Small intestine (tissue), 7 donors: ENCODE measurements at regions not wholly inside any gene's neighbourhood (a gene's known extent, or its start where the extent isn't known, plus 50 kb on each side); places are given as distances from the start of the nearest gene placed in this dataset.

Experiments
- DNase-seq, 2 donors: peaks; one replicate each; pipeline versions ENCODE4 v3.0.0 to v3.0.0-alpha.2; 2013
- FAIRE-seq: peaks from 2 replicates; lab custom pipeline; 2012; peaks lifted over from hg19 to GRCh38; lab: Jason Lieb, UNC
- H3K27ac ChIP-seq, 3 donors: one replicate each; pipeline ENCODE4 v1.5.1; 2013; ENCODE audit warnings: low read length in 2 of 3, mild to moderate bottlenecking in 2 of 3, control low read depth in 1 of 3, inconsistent platforms in 1 of 3, low read depth in 1 of 3, moderate library complexity in 1 of 3
- H3K27me3 ChIP-seq, 3 donors: one replicate each; pipeline ENCODE4 v1.6.1; 2013; ENCODE audit warnings: low read length in 3 of 3, inconsistent platforms in 1 of 3; ENCODE audit not compliant: control insufficient read depth in 3 of 3, insufficient read depth in 3 of 3
- H3K36me3 ChIP-seq, 3 donors: one replicate each; pipeline ENCODE4 v1.6.1; 2013; ENCODE audit warnings: low read length in 3 of 3, inconsistent platforms in 1 of 3, low read depth in 1 of 3, mild to moderate bottlenecking in 1 of 3, moderate library complexity in 1 of 3; ENCODE audit not compliant: control insufficient read depth in 3 of 3, insufficient read depth in 2 of 3
- H3K4me1 ChIP-seq, 3 donors: one replicate each; pipeline ENCODE4 v1.6.1; 2013; ENCODE audit warnings: low read length in 2 of 3, inconsistent platforms in 1 of 3, low read depth in 1 of 3, mild to moderate bottlenecking in 1 of 3, moderate library complexity in 1 of 3; ENCODE audit not compliant: control insufficient read depth in 3 of 3, insufficient read depth in 2 of 3
- H3K4me3 ChIP-seq, 3 donors: one replicate each; pipeline ENCODE4 v1.5.1; 2013; ENCODE audit warnings: low read length in 3 of 3, control low read depth in 1 of 3, inconsistent platforms in 1 of 3, low read depth in 1 of 3, mild to moderate bottlenecking in 1 of 3, moderate library complexity in 1 of 3
- H3K9me3 ChIP-seq, 2 donors: one replicate each; pipeline ENCODE4 v1.6.1; 2013; ENCODE audit warnings: low read depth in 1 of 2, low read length in 1 of 2; ENCODE audit not compliant: control insufficient read depth in 2 of 2, insufficient read depth in 1 of 2
- WGBS, 3 donors: extraction: QIAGEN DNeasy Blood & Tissue Kit; methylation state at CpG; one replicate each; pipeline ENCODE4 v1.1.7; 2013; 5-methylcytosine and 5-hydroxymethylcytosine counted together
- donor health status: healthy with polysubstance abuse.
- donor health status: control.
- donor health status: control.
- donor health status: Bipolar disorder and iron deficiency.
- donor health status: healthy.

- WGBS, 3 donors: 83% methylated on average over 11 of the region's 11 CpGs
- Histone ChIP-seq H3K27me3 (no peaks in the 10 kb centered on the region), H3K4me1 (peaks cover 0 to 31% (median 2%) of the 10 kb centered on the region in 3 donors), H3K4me3 (no peak overlapping the region), H3K36me3 (no peaks in the 10 kb centered on the region), H3K27ac (no peak overlapping the region), H3K9me3 (no peaks in the 10 kb centered on the region)
- FAIRE-seq (no peak), DNase-seq (no peak)
These were observed 70.0 kb upstream of the BICD1 start for GRCh38 chr12:32036477-32037263.

- Histone ChIP-seq H3K4me3 (no peak overlapping the region), H3K36me3 (no peaks in the 10 kb centered on the region), H3K4me1 (peaks cover 0 to 9% (median 0%) of the 10 kb centered on the region in 3 donors), H3K27ac (no peak overlapping the region), H3K27me3 (no peaks in the 10 kb centered on the region), H3K9me3 (peaks cover 2 to 25% of the 10 kb centered on the region in 2 donors)
- DNase-seq (no peak), FAIRE-seq (no peak)
- 58 to 83% (median 81%) methylated on average over 9 of the region's 9 CpGs for WGBS, 3 donors
These were observed 67.3 kb upstream of the BICD1 start for GRCh38 chr12:32039347-32039746.

GRCh38 chr12:32039917-32040575 is 66.6 kb upstream of the BICD1 start:
- no peak for FAIRE-seq
- 47 to 63% (median 59%) methylated on average over 6 of the region's 6 CpGs for WGBS, 3 donors

GRCh38 chr12:32043928-32044549 is 62.6 kb upstream of the BICD1 start:
- WGBS, 3 donors: 79 to 86% (median 84%) methylated on average over 9 of the region's 9 CpGs
- Histone ChIP-seq H3K9me3 (peaks cover 2 to 30% of the 10 kb centered on the region in 2 donors), H3K27ac (no peak overlapping the region), H3K27me3 (no peaks in the 10 kb centered on the region), H3K4me1 (peaks cover 0 to 13% (median 0%) of the 10 kb centered on the region in 3 donors), H3K36me3 (no peaks in the 10 kb centered on the region), H3K4me3 (no peak overlapping the region)
- DNase-seq (no peak), FAIRE-seq (no peak)

More at GRCh38 chr12:32039917-32040575, 66.6 kb upstream of the BICD1 start:
- no peaks in the 10 kb centered on the region for H3K36me3 ChIP-seq
- no peak for DNase-seq
- peaks cover 0 to 6% (median 0%) of the 10 kb centered on the region in 3 donors for H3K4me1 ChIP-seq
- no peaks in the 10 kb centered on the region for H3K27me3 ChIP-seq
- no peak overlapping the region for H3K27ac ChIP-seq
- no peak overlapping the region for H3K4me3 ChIP-seq
- H3K9me3 ChIP-seq: peaks cover 2 to 29% of the 10 kb centered on the region in 2 donors

GRCh38 chr12:32047357-32048212 is 59.1 kb upstream of the BICD1 start:
- FAIRE-seq: no peak

GRCh38 chr12:32048791-32049190 is 57.9 kb upstream of the BICD1 start:
- Histone ChIP-seq H3K27ac (no peak overlapping the region), H3K9me3 (peaks cover 2 to 10% of the 10 kb centered on the region in 2 donors), H3K4me3 (no peak overlapping the region), H3K27me3 (no peaks in the 10 kb centered on the region), H3K4me1 (peaks cover 0 to 26% (median 0%) of the 10 kb centered on the region in 3 donors), H3K36me3 (no peaks in the 10 kb centered on the region)
- DNase-seq (no peak), FAIRE-seq (no peak)
- WGBS, 3 donors: 85 to 93% (median 89%) methylated on average over 5 of the region's 5 CpGs

More at GRCh38 chr12:32047357-32048212, 59.1 kb upstream of the BICD1 start:
- H3K9me3 ChIP-seq: peaks cover 2 to 21% of the 10 kb centered on the region in 2 donors
- H3K4me1 ChIP-seq: peaks cover 0 to 20% (median 0%) of the 10 kb centered on the region in 3 donors
- 79 to 94% (median 93%) methylated on average over 8 of the region's 8 CpGs for WGBS, 3 donors
- no peaks in the 10 kb centered on the region for H3K36me3 ChIP-seq
- no peak overlapping the region for H3K4me3 ChIP-seq
- no peaks in the 10 kb centered on the region for H3K27me3 ChIP-seq
- H3K27ac ChIP-seq: no peak overlapping the region
- no peak for DNase-seq

- no peaks in the 10 kb centered on the region for H3K36me3 ChIP-seq
- H3K27ac ChIP-seq: no peak overlapping the region
- no peak overlapping the region for H3K4me3 ChIP-seq
- DNase-seq: no peak
- no peaks in the 10 kb centered on the region for H3K27me3 ChIP-seq
- peaks cover 0 to 29% (median 0%) of the 10 kb centered on the region in 3 donors for H3K4me1 ChIP-seq
- FAIRE-seq: no peak
- peaks cover 0 to 14% of the 10 kb centered on the region in 2 donors for H3K9me3 ChIP-seq
- 76 to 81% (median 77%) methylated on average over 2 of the region's 2 CpGs for WGBS, 3 donors
These were observed 56.7 kb upstream of the BICD1 start for GRCh38 chr12:32049956-32050355.
